ENCODE measurements at regions not wholly inside any gene's neighbourhood (a gene's known extent, or its start where the extent isn't known, plus 50 kb on each side); places are given as distances from the start of the nearest gene placed in this dataset.
"Not testable (repeated sequence)": the region's sequence is repeated elsewhere in the genome, so short reads cannot be mapped to it uniquely, and the experiment has no call there.

DNA sequence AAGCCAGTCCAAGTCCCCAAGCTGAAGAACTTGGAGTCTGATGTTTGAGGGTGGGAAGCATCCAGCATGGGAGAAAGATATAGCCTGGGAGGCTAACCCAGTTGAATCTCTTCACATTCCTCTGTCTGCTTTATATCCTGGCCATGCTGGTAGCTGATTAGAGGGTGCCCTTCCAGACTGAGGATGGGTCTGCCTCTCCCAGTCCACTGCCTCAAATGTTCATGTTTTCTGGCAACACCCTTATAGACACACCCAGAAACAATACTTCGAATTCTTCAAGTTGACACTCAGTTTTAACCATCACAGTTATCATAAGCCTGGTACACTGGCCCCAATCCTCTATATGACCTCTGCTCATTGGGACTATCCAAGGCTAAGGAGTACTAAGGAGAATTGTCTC lies 124.1 kb upstream of the WDR1 start:
- H3K9me3 Mint-ChIP-seq: no peaks in the 10 kb centered on the region
- H3K27me3 Mint-ChIP-seq (ENCODE audit: low read depth): peaks cover 3% of the 10 kb centered on the region
- no peak overlapping the region for H3K27ac Mint-ChIP-seq
- no peaks in the 10 kb centered on the region for H3K36me3 Mint-ChIP-seq (ENCODE audit: low read depth)
- DNase-seq (ENCODE audit: low spot score): no peak
- H3K4me3 Mint-ChIP-seq: no peak overlapping the region
- H3K4me1 Mint-ChIP-seq (ENCODE audit: low read depth): no peaks in the 10 kb centered on the region

DNA sequence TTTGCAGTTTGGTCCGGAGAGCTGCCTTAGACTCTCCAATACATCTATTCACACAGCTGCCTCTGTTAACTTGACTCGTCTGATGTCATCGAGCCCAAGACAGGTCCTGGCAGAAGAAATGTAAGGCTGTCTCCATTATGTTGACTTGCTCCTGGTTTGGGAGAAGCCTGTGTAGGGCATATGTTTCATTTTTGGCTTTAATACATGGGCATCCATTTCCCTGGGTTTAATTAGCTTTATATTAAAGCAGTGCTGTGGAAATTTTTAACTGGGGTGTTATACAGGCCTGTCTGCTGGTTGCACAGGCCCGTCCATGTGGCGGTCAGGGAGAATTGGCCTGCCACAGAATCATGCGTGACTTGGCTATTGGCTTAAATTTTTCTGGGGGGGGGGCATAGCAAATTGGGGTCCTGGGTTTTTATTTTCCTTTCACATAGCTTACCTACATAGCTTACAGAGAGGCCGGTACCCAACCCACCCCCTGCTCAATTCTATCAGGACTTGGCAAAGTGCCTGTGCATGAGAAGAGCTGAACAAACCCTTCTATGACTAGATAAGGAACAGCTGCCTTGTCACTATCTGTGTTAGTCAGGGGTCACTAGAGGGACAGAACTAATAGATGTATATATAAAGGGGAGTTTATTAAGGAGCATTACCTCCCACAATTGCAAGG lies 123.5 kb upstream of the WDR1 start:
- no peaks in the 10 kb centered on the region for H3K36me3 Mint-ChIP-seq (ENCODE audit: low read depth)
- no peak for DNase-seq (ENCODE audit: low spot score)
- H3K27me3 Mint-ChIP-seq (ENCODE audit: low read depth): peaks cover 1% of the 10 kb centered on the region
- H3K4me3 Mint-ChIP-seq: no peak overlapping the region
- no peak overlapping the region for H3K27ac Mint-ChIP-seq
- H3K4me1 Mint-ChIP-seq (ENCODE audit: low read depth): no peaks in the 10 kb centered on the region
- H3K9me3 Mint-ChIP-seq: no peaks in the 10 kb centered on the region

DNA sequence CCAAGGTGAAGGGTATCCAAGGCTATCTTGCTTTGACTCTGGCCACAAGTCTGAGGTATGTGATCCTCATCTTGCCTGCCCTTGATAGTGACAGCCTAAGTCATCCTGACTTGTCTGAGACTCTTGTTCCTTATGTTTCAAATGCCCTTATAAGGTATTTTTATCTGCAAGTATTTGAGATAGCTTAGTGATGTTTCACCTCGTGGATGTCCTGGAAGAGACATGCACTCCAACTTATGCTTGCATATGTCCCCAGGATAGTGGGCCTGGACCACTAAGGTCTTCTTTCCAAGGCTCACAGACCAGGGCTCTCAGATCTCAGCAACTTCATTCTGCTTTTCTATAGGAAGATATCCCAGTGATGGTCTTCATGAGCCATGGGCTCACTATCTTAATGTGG lies 120.5 kb upstream of the WDR1 start:
- H3K27me3 Mint-ChIP-seq (ENCODE audit: low read depth): no peaks in the 10 kb centered on the region
- H3K4me3 Mint-ChIP-seq: no peak overlapping the region
- no peaks in the 10 kb centered on the region for H3K9me3 Mint-ChIP-seq
- no peaks in the 10 kb centered on the region for H3K4me1 Mint-ChIP-seq (ENCODE audit: low read depth)
- H3K36me3 Mint-ChIP-seq (ENCODE audit: low read depth): no peaks in the 10 kb centered on the region
- no peak for DNase-seq (ENCODE audit: low spot score)
- no peak overlapping the region for H3K27ac Mint-ChIP-seq

DNA sequence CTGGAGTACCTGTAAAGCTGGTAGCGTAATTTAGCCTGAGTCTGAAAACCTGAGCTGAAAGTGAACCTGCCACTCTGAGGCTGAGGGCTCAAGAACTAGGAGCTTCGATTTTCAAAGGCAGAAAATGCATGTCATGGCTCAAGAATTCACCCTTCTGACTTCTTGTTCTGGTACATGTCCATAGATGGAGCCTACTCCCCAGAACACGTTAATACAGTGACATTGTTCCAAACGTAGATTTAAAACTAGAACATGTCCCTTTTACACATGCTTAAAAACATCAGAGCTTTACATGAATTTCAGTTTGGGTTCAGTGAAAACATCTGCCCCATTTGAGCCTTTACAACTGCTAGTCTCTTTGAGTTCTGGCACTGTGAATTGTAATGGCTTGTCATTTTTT lies 115.5 kb upstream of the WDR1 start:
- DNase-seq (ENCODE audit: low spot score): no peak
- H3K27ac Mint-ChIP-seq: no peak overlapping the region
- H3K4me1 Mint-ChIP-seq (ENCODE audit: low read depth): no peaks in the 10 kb centered on the region
- no peaks in the 10 kb centered on the region for H3K27me3 Mint-ChIP-seq (ENCODE audit: low read depth)
- no peaks in the 10 kb centered on the region for H3K36me3 Mint-ChIP-seq (ENCODE audit: low read depth)
- no peaks in the 10 kb centered on the region for H3K9me3 Mint-ChIP-seq
- H3K4me3 Mint-ChIP-seq: no peak overlapping the region

DNA sequence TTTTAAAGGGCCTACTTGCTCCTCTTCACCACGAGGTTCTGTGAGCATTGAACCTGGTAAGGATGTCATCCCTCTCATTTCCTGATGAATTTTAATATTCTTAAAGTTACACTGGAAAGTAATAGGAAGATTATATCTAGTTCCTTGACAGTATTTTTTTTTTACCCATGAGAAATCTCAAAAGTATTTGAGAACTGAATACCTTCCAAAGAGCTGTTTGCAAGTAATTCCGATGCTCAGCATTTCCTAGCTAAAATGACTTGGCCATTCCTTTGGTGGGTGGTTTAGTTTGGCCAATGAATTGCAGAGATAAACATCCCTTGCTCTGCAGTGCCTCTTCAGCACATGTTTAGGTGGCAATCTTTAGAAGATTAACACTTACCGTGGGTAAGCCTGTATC lies 110.2 kb upstream of the WDR1 start:
- Mint-ChIP-seq H3K27me3 (ENCODE audit: low read depth) (no peaks in the 10 kb centered on the region), H3K4me1 (ENCODE audit: low read depth) (no peaks in the 10 kb centered on the region), H3K27ac (no peak overlapping the region), H3K9me3 (no peaks in the 10 kb centered on the region), H3K36me3 (ENCODE audit: low read depth) (no peaks in the 10 kb centered on the region), H3K4me3 (no peak overlapping the region)
- DNase-seq (ENCODE audit: low spot score): no peak

DNA sequence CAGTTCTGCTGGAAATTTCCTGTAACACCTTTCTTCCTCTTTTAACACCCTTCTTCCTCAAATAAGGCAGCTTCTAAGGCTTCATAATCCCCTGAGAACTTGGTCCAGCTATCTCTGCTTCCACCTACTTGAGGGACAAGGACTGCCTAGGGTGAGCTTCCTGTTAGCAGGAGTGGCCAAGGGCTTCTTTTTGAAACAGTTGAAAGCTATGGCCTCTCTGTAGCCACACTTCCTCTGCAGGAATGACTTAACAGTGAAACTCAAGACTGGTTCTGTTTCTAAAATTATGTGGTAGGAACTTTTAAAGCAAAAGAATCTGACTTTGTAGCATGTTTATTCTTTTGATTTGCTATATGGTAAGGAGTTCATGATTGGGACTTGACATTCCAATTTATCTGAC lies 108.5 kb upstream of the WDR1 start:
- Mint-ChIP-seq H3K36me3 (ENCODE audit: low read depth) (no peaks in the 10 kb centered on the region), H3K9me3 (no peaks in the 10 kb centered on the region), H3K27ac (no peak overlapping the region), H3K4me3 (no peak overlapping the region), H3K27me3 (ENCODE audit: low read depth) (no peaks in the 10 kb centered on the region), H3K4me1 (ENCODE audit: low read depth) (no peaks in the 10 kb centered on the region)
- no peak for DNase-seq (ENCODE audit: low spot score)

DNA sequence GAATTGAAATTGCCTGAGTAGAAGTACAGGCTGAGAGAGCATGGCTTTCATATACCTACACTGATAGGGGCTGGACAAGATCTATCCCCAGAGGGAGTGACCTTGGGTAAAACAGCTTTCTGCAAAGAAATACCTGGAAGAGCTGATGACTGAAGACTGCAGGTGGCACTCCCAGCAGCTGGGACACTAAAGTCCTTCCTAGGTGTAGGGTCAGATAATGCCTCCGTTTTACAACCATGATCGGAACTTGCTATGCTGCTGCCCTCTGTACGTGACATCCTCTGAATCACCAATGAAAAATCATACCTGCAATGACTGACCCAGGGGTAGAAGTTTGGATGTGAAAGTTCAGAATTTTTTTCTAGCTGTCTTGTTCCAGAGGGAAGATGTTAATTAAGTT lies 107.2 kb upstream of the WDR1 start:
- no peak for DNase-seq (ENCODE audit: low spot score)
- no peaks in the 10 kb centered on the region for H3K27me3 Mint-ChIP-seq (ENCODE audit: low read depth)
- H3K27ac Mint-ChIP-seq: no peak overlapping the region
- no peak overlapping the region for H3K4me3 Mint-ChIP-seq
- no peaks in the 10 kb centered on the region for H3K36me3 Mint-ChIP-seq (ENCODE audit: low read depth)
- no peaks in the 10 kb centered on the region for H3K4me1 Mint-ChIP-seq (ENCODE audit: low read depth)
- H3K9me3 Mint-ChIP-seq: no peaks in the 10 kb centered on the region

DNA sequence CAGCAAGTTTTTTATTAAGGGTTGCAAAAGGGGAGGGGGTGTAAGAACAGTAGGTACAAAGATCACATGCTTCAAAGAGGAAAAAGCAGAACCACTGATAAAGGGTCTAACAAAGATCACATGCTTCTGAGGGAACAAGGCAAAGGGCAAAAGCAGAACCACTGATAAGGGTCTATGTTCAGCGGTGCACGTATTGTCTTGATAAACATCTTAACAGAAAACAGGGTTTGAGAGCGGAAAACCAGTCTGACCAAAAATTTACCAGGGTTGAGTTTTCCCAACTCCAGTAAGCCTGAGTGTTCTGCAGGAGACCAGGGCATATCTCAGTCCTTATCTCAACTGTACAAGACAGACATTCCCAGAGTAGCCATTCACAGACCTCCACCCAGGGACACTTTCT lies 96.9 kb upstream of the WDR1 start:
- H3K4me3 Mint-ChIP-seq; H3K27ac Mint-ChIP-seq; H3K36me3 Mint-ChIP-seq (ENCODE audit: low read depth); H3K27me3 Mint-ChIP-seq (ENCODE audit: low read depth); DNase-seq (ENCODE audit: low spot score); H3K4me1 Mint-ChIP-seq (ENCODE audit: low read depth); H3K9me3 Mint-ChIP-seq: not testable (repeated sequence)

DNA sequence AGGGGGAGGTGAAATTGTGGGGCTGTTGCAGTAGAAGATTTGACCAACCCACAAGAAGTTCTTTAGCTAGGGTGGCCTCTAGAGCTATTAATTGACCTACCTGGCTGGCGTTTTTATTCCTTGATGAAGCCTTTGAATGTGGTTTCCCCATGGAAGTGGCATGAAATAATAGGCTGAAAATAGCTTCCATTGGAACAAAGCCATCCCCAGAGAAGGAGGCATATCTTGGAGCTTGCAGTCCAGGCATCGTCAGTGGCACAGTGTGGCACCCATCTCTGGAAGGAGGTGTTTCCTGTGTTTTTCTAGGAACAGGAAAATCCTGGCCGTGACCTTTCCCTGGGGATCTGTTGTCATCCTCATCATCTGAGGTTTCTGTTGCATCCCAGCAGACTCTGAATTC lies 96.3 kb upstream of the WDR1 start:
- DNase-seq (ENCODE audit: low spot score): no peak
- no peaks in the 10 kb centered on the region for H3K36me3 Mint-ChIP-seq (ENCODE audit: low read depth)
- H3K4me1 Mint-ChIP-seq (ENCODE audit: low read depth): no peaks in the 10 kb centered on the region
- no peak overlapping the region for H3K27ac Mint-ChIP-seq
- no peak overlapping the region for H3K4me3 Mint-ChIP-seq
- peaks cover 3% of the 10 kb centered on the region for H3K27me3 Mint-ChIP-seq (ENCODE audit: low read depth)
- H3K9me3 Mint-ChIP-seq: no peaks in the 10 kb centered on the region

DNA sequence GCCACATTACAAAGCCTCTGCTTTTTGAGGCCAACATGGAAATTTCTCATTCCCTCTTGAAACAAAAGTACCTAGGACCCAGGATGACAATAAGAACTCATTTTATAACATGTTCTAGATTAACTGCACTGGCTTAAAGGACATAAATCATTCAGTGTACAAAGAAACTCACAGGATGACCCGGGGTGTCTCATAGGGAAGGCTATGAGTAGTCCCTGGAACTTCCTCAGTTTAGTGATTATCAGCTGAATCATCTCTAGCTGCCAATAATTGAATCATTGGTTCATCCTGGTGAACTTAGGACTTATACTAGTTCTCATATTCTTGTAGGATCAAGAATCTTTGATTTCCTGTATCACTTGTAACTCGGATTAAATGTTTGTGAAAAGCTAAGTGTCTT lies 95.8 kb upstream of the WDR1 start:
- H3K4me3 Mint-ChIP-seq: no peak overlapping the region
- no peak overlapping the region for H3K27ac Mint-ChIP-seq
- no peak for DNase-seq (ENCODE audit: low spot score)
- H3K27me3 Mint-ChIP-seq (ENCODE audit: low read depth): peaks cover 3% of the 10 kb centered on the region
- H3K4me1 Mint-ChIP-seq (ENCODE audit: low read depth): no peaks in the 10 kb centered on the region
- H3K9me3 Mint-ChIP-seq: no peaks in the 10 kb centered on the region
- no peaks in the 10 kb centered on the region for H3K36me3 Mint-ChIP-seq (ENCODE audit: low read depth)

DNA sequence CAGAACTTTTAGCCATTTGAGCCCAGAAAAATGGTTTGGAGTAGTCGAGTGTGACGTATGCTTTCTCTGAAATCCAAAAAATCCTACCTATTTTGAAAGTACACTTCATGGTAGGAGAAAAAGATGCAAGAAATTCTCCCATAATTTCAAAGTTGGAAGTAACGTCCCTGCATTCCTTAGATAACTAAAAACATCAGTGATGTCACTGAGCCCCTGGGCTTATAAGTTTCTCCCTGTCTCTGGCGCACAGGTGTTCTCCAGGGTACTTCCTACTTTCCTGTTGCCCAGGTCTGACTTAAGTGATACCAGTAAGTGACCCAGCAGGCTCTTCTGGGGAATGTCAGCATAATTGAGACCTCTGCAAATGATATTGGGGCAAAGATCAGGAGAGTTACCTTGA lies 90.5 kb upstream of the WDR1 start:
- Mint-ChIP-seq H3K9me3 (no peaks in the 10 kb centered on the region), H3K36me3 (ENCODE audit: low read depth) (no peaks in the 10 kb centered on the region), H3K4me3 (no peak overlapping the region), H3K27me3 (ENCODE audit: low read depth) (peaks cover 8% of the 10 kb centered on the region), H3K4me1 (ENCODE audit: low read depth) (no peaks in the 10 kb centered on the region), H3K27ac (no peak overlapping the region)
- DNase-seq (ENCODE audit: low spot score): no peak

DNA sequence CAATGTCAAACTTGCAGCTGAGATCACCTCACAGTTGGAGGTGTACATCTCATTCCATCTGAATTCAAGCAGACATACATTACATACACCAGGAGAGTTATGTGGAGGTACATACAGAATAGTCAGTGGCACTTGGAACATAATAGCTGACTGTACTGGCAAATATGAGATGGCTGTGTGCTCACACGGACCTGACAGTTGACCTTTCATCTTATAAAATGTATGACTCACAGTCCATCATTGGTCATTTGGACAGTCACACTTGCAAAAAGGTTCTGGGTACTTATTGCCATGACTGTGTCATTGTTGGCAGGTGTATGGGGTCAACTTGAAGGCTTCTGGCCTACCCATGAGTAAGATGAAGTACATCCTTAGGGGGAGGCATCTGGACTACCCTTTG lies 88.6 kb upstream of the WDR1 start:
- no peak overlapping the region for H3K27ac Mint-ChIP-seq
- H3K36me3 Mint-ChIP-seq (ENCODE audit: low read depth): no peaks in the 10 kb centered on the region
- H3K27me3 Mint-ChIP-seq (ENCODE audit: low read depth): peaks cover 14% of the 10 kb centered on the region
- H3K4me3 Mint-ChIP-seq: no peak overlapping the region
- H3K9me3 Mint-ChIP-seq: no peaks in the 10 kb centered on the region
- DNase-seq (ENCODE audit: low spot score): no peak
- no peaks in the 10 kb centered on the region for H3K4me1 Mint-ChIP-seq (ENCODE audit: low read depth)

DNA sequence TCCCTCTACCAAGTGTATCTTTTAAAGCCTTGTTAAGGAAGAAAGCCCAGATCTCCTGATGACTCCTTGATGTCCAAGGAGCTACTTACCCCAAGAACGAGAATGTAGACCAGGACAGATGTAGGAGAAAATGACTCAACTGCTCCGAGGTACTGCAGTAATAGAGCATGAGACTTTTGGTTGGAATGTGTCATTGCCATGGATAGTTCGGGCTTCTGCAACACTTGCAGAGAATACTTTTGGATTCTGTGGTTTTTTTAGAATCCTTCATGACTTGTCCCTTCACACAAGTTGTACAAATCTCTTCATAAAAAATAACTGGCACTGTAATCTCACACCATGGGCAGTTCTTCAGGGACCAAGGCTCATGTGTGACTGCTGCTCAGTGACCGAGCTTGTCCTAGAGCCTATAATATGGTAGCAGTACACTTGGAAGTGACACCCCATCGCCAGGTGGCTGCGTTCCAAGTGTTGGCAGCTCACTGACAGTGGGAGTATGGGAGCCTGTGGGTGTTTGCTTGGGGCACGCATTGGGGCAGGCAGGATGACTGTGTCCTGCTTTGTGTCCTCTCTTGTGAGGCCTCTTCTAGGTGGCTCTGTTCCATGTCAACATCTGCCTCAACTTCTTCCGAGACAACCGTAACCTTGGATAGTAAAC lies 87.9 kb upstream of the WDR1 start:
- Mint-ChIP-seq H3K4me1 (ENCODE audit: low read depth) (no peaks in the 10 kb centered on the region), H3K9me3 (no peaks in the 10 kb centered on the region), H3K36me3 (ENCODE audit: low read depth) (no peaks in the 10 kb centered on the region), H3K27me3 (ENCODE audit: low read depth) (peaks cover 14% of the 10 kb centered on the region), H3K4me3 (no peak overlapping the region), H3K27ac (no peak overlapping the region)
- DNase-seq (ENCODE audit: low spot score): no peak

DNA sequence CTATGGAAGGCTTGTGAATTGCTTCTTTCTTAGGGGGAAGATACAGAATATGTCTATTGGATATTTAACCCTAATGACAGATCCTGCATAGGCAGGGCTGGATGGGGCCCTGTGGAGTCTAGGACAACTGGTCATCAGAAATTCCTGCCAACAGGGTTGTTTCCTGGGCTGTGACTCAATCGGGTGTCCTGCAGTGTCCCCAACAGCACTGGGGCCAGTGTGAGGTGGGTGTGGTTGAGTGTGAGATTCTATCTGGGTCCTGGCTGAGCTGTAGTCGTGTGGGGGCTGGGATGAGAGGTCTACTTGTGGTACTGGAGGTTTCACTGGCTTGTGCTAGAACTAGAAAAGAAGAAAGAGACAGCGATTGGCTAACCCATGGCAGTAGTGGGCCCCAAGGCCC lies 87.3 kb upstream of the WDR1 start:
- no peak for DNase-seq (ENCODE audit: low spot score)
- Mint-ChIP-seq H3K27me3 (ENCODE audit: low read depth) (peaks cover 14% of the 10 kb centered on the region), H3K4me1 (ENCODE audit: low read depth) (no peaks in the 10 kb centered on the region), H3K9me3 (no peaks in the 10 kb centered on the region), H3K27ac (no peak overlapping the region), H3K4me3 (no peak overlapping the region), H3K36me3 (ENCODE audit: low read depth) (no peaks in the 10 kb centered on the region)
